Left ventricle myocardium inferior (tissue), 1 donor: ENCODE measurements at regions not wholly inside any gene's neighbourhood (a gene's known extent, or its start where the extent isn't known, plus 50 kb on each side); places are given as distances from the start of the nearest gene placed in this dataset.

Experiments used
- DNase-seq: peaks from one replicate; pipeline ENCODE4 v3.0.0-alpha.2; 2020
- H3K27ac ChIP-seq: fragments of 200-600 bp; replicated peaks from 2 replicates; pipeline ENCODE4 v1.8.0; 2021
- H3K27me3 ChIP-seq: fragments of 200-600 bp; 2 replicates; pipeline ENCODE4 v1.8.0; 2021; ENCODE audit warnings: low read depth
- H3K36me3 ChIP-seq: fragments of 200-600 bp; 2 replicates; pipeline ENCODE4 v1.8.0; 2021
- H3K4me1 ChIP-seq: fragments of 200-600 bp; 2 replicates; pipeline ENCODE4 v1.8.0; 2021
- H3K4me3 ChIP-seq: fragments of 200-600 bp; 2 replicates; pipeline ENCODE4 v1.8.0; 2021; ENCODE audit warnings: mild to moderate bottlenecking, moderate library complexity
- H3K9me3 ChIP-seq: fragments of 200-600 bp; replicated peaks from 2 replicates; pipeline ENCODE4 v1.8.0; 2021
- CTCF ChIP-seq: fragments of 200-600 bp; IDR thresholded peaks from 2 replicates; pipeline ENCODE4 v1.8.0; 2021; ENCODE audit warnings: antibody characterized with exemption, mild to moderate bottlenecking, borderline replicate concordance
- intact Hi-C: fragments of 100-400 bp; cut with micrococcal nuclease; formaldehyde crosslinking; loops from one replicate; pipeline ENCODE4 v1.11.0; 2022
- donor health status: DM: no; HTN: yes; CAD: no; lungs with severe emphysema.

- H3K4me1 ChIP-seq, result peaks cover 9% of the 10 kb centered on the region
- DNase-seq, result no peak
- H3K9me3 ChIP-seq, result no peaks in the 10 kb centered on the region
- H3K4me3 ChIP-seq, result no peak overlapping the region
- intact Hi-C loops, result no loop called here
- H3K36me3 ChIP-seq, result no peaks in the 10 kb centered on the region
- H3K27ac ChIP-seq, result no peak overlapping the region
- no peak for TF ChIP-seq CTCF
- H3K27me3 ChIP-seq, result no peaks in the 10 kb centered on the region
These were observed 99.9 kb upstream of the PROX1 start for GRCh38 chr1:213887842-213888241.

GRCh38 chr1:213891989-213892902 lies 95.5 kb upstream of the PROX1 start:
- no peak for DNase-seq
- no peaks in the 10 kb centered on the region for H3K36me3 ChIP-seq
- peak overlapping the region; percentile 12 for H3K4me3 ChIP-seq
- TF ChIP-seq CTCF, result no peak
- peak overlapping the region; percentile 30 for H3K27ac ChIP-seq
- no peaks in the 10 kb centered on the region for H3K9me3 ChIP-seq
- peaks cover 12% of the 10 kb centered on the region for H3K4me1 ChIP-seq
- H3K27me3 ChIP-seq, result no peaks in the 10 kb centered on the region
- intact Hi-C loops, result no loop called here

- no peak overlapping the region for H3K4me3 ChIP-seq
- H3K36me3 ChIP-seq, result no peaks in the 10 kb centered on the region
- no peak for TF ChIP-seq CTCF
- intact Hi-C loops, result no loop called here
- H3K9me3 ChIP-seq, result no peaks in the 10 kb centered on the region
- no peaks in the 10 kb centered on the region for H3K27me3 ChIP-seq
- H3K27ac ChIP-seq, result no peak overlapping the region
- no peaks in the 10 kb centered on the region for H3K4me1 ChIP-seq
- no peak for DNase-seq
These were observed 89.1 kb upstream of the PROX1 start for GRCh38 chr1:213898684-213899083.

GRCh38 chr1:213899413-213899812 lies 88.4 kb upstream of the PROX1 start:
- H3K9me3 ChIP-seq, result no peaks in the 10 kb centered on the region
- no peaks in the 10 kb centered on the region for H3K36me3 ChIP-seq
- no peak for TF ChIP-seq CTCF
- no peaks in the 10 kb centered on the region for H3K27me3 ChIP-seq
- intact Hi-C loops, result no loop called here
- no peak for DNase-seq
- no peaks in the 10 kb centered on the region for H3K4me1 ChIP-seq
- H3K4me3 ChIP-seq, result no peak overlapping the region
- no peak overlapping the region for H3K27ac ChIP-seq

- TF ChIP-seq CTCF, result no peak
- peak overlapping the region; percentile 75 for H3K27ac ChIP-seq
- H3K27me3 ChIP-seq, result no peaks in the 10 kb centered on the region
- intact Hi-C loops, result no loop called here
- DNase-seq, result peak; percentile 51
- H3K36me3 ChIP-seq, result no peaks in the 10 kb centered on the region
- H3K4me1 ChIP-seq, result peaks cover 9% of the 10 kb centered on the region
- no peaks in the 10 kb centered on the region for H3K9me3 ChIP-seq
- peak overlapping the region; percentile 23 for H3K4me3 ChIP-seq
These were observed 82.4 kb upstream of the PROX1 start for GRCh38 chr1:213905344-213905743.
